Uterus (tissue), 3 donors: ENCODE measurements at regions not wholly inside any gene's neighbourhood (a gene's known extent, or its start where the extent isn't known, plus 50 kb on each side); places are given as distances from the start of the nearest gene placed in this dataset.

Experiments
- DNase-seq, 2 donors: peaks; one replicate each; pipeline ENCODE4 v3.0.0-alpha.2; 2019 to 2020
- H3K27ac ChIP-seq, 2 donors: fragments of 200-600 bp; sonication (generic); 1 replicate in 1 of 2; 2 replicates in 1 of 2; pipeline ENCODE4 v1.5.1; 2016 to 2018
- H3K27me3 ChIP-seq, 2 donors: fragments of 200-600 bp; sonication (generic); one replicate each; pipeline ENCODE4 v1.5.1; 2018 to 2019; ENCODE audit warnings: control low read depth in 1 of 2
- H3K36me3 ChIP-seq, 2 donors: fragments of 200-600 bp; sonication (generic); one replicate each; pipeline ENCODE4 v1.5.1; 2019; ENCODE audit warnings: control low read depth in 1 of 2
- H3K4me1 ChIP-seq, 2 donors: fragments of 200-600 bp; sonication (generic); one replicate each; pipeline ENCODE4 v1.5.1; 2018 to 2019; ENCODE audit warnings: control low read depth in 1 of 2
- H3K4me3 ChIP-seq, 2 donors: fragments of 200-600 bp; sonication (generic); 1 replicate in 1 of 2; 2 replicates in 1 of 2; pipeline ENCODE4 v1.5.1; 2018 to 2019; ENCODE audit warnings: mild to moderate bottlenecking in 1 of 2
- H3K9me3 ChIP-seq, 2 donors: fragments of 200-600 bp; sonication (generic); one replicate each; pipeline ENCODE4 v1.5.1; 2019; ENCODE audit warnings: control low read depth in 1 of 2
- POLR2A ChIP-seq, 2 donors: fragments of 450-650 bp; IDR thresholded peaks; one replicate each; pipeline ENCODE4 v1.6.1; 2016; ENCODE audit warnings: antibody characterized with exemption in 2 of 2, mild to moderate bottlenecking in 1 of 2, moderate library complexity in 1 of 2
- intact Hi-C: fragments of 100-400 bp; cut with DNase I; formaldehyde crosslinking; loops from one replicate; pipeline ENCODE4 v1.15.1; 2023; ENCODE audit warnings: low total_unique reads
- TF ChIP-seq, protein P1 (sequence below), 4 experiments: fragments of 200-600 bp in 2 of 4; fragments of 450-650 bp in 2 of 4; sonication (generic) in 2 of 4; IDR thresholded peaks; one replicate each; pipeline ENCODE4 v1.5.1; 2016 to 2019; ENCODE audit warnings: antibody characterized with exemption in 4 of 4, mild to moderate bottlenecking in 2 of 4, moderate library complexity in 1 of 4
- donor health status: DM: yes; HTN: yes; CAD: no.

GRCh38 chr3:76505202-76505845, 534.6 kb upstream of the ROBO2 start:
- TF ChIP-seq POLR2A (IDR thresholded peaks at IDR 0.05): no peak
- TF ChIP-seq, protein P1, sequence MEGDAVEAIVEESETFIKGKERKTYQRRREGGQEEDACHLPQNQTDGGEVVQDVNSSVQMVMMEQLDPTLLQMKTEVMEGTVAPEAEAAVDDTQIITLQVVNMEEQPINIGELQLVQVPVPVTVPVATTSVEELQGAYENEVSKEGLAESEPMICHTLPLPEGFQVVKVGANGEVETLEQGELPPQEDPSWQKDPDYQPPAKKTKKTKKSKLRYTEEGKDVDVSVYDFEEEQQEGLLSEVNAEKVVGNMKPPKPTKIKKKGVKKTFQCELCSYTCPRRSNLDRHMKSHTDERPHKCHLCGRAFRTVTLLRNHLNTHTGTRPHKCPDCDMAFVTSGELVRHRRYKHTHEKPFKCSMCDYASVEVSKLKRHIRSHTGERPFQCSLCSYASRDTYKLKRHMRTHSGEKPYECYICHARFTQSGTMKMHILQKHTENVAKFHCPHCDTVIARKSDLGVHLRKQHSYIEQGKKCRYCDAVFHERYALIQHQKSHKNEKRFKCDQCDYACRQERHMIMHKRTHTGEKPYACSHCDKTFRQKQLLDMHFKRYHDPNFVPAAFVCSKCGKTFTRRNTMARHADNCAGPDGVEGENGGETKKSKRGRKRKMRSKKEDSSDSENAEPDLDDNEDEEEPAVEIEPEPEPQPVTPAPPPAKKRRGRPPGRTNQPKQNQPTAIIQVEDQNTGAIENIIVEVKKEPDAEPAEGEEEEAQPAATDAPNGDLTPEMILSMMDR (IDR thresholded peaks at IDR 0.05): no peak
- Histone ChIP-seq H3K27ac (no peak overlapping the region), H3K4me3 (no peak overlapping the region), H3K4me1 (no peaks in the 10 kb centered on the region), H3K9me3 (no peaks in the 10 kb centered on the region), H3K27me3 (no peaks in the 10 kb centered on the region), H3K36me3 (no peaks in the 10 kb centered on the region)
- intact Hi-C loops: no loop called here
- no peak for DNase-seq

- no peak for DNase-seq
- TF ChIP-seq, protein P1 (IDR thresholded peaks at IDR 0.05): no peak
- no peak for TF ChIP-seq POLR2A (IDR thresholded peaks at IDR 0.05)
- Histone ChIP-seq H3K27ac (no peak overlapping the region), H3K36me3 (no peaks in the 10 kb centered on the region), H3K4me3 (no peak overlapping the region), H3K27me3 (no peaks in the 10 kb centered on the region), H3K4me1 (no peaks in the 10 kb centered on the region), H3K9me3 (no peaks in the 10 kb centered on the region)
- intact Hi-C loops: no loop called here
Measured at GRCh38 chr3:76509179-76509830, 530.6 kb upstream of the ROBO2 start.

DNA sequence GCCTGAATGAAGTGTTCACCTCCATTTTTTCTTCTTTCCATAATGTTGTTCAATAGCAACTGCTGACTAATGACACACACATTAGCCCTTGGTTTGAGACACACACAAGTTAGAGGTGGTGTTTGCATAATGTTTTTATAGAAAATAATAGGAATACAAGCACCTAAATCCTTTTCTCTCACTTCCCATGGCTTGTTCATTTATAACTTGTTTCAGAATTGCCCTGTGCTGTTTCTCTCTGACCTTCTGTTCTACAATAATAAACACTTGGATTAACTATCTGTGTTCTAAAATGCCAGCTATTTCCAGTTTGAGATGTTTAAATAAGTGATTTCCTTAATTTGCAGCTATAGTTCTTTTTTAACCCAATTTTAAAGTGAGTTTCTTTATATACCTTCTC, 525.1 kb upstream of the ROBO2 start:
- Histone ChIP-seq H3K27me3 (no peaks in the 10 kb centered on the region), H3K9me3 (no peaks in the 10 kb centered on the region), H3K36me3 (no peaks in the 10 kb centered on the region), H3K4me3 (no peak overlapping the region), H3K4me1 (no peaks in the 10 kb centered on the region), H3K27ac (no peak overlapping the region)
- intact Hi-C loops: no loop called here
- DNase-seq: no peak
- TF ChIP-seq, protein P1 (IDR thresholded peaks at IDR 0.05): no peak
- TF ChIP-seq POLR2A (IDR thresholded peaks at IDR 0.05): no peak

GRCh38 chr3:76523337-76523736, 516.6 kb upstream of the ROBO2 start:
- H3K27me3 ChIP-seq: no peaks in the 10 kb centered on the region
- no peaks in the 10 kb centered on the region for H3K9me3 ChIP-seq
- H3K4me3 ChIP-seq: no peak overlapping the region
- DNase-seq: no peak
- TF ChIP-seq POLR2A (IDR thresholded peaks at IDR 0.05): no peak
- TF ChIP-seq, protein P1 (IDR thresholded peaks at IDR 0.05): no peak
- H3K4me1 ChIP-seq: no peaks in the 10 kb centered on the region
- no peak overlapping the region for H3K27ac ChIP-seq
- no peaks in the 10 kb centered on the region for H3K36me3 ChIP-seq
- intact Hi-C loops: no loop called here

DNA sequence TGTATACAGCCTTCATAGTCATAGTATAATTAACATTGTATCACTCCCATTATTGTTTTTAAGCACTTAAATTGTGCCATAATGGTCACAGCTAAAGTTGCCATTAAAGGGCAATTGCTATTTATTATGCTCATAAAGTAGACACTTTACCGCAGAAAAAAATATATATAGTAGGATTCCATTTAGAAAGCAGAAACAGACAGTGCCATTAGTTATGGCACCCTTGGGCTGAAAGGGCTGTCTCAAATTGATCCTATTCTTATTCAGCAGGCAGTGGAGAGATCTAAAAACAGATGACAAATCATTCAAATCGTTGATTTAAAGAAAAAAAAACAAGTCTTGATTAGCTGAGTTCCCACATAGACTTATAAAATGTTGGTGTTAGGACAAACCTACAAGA, 514.2 kb upstream of the ROBO2 start:
- Histone ChIP-seq H3K4me1 (no peaks in the 10 kb centered on the region), H3K9me3 (no peaks in the 10 kb centered on the region), H3K27ac (no peak overlapping the region), H3K4me3 (no peak overlapping the region), H3K27me3 (no peaks in the 10 kb centered on the region), H3K36me3 (no peaks in the 10 kb centered on the region)
- TF ChIP-seq POLR2A (IDR thresholded peaks at IDR 0.05): no peak
- TF ChIP-seq, protein P1 (IDR thresholded peaks at IDR 0.05): no peak
- intact Hi-C loops: no loop called here
- no peak for DNase-seq
